DOHH2 (cell line): ENCODE measurements at regions not wholly inside any gene's neighbourhood (a gene's known extent, or its start where the extent isn't known, plus 50 kb on each side); places are given as distances from the start of the nearest gene placed in this dataset.

Experiments used
- H3F3A ChIP-seq: fragments of 200-600 bp; sonication (generic), shearing (Covaris generic); 2 replicates; pipeline ENCODE4 v1.6.0; 2016; ENCODE audit warnings: antibody characterized with exemption, mild to moderate bottlenecking; ENCODE audit not compliant: control insufficient read depth, insufficient read depth
- H3K27ac ChIP-seq: fragments of 200-600 bp; sonication (generic); 2 replicates; pipeline ENCODE4 v1.5.1; 2014; ENCODE audit warnings: low read depth, mild to moderate bottlenecking, low read length, moderate library complexity
- H3K27me3 ChIP-seq: fragments of 200-600 bp; sonication (generic); 2 replicates; pipeline ENCODE4 v1.6.1; 2014; ENCODE audit warnings: mild to moderate bottlenecking, low read length, mixed read lengths; ENCODE audit not compliant: control insufficient read depth
- H3K36me3 ChIP-seq: fragments of 200-600 bp; sonication (generic); 2 replicates; pipeline ENCODE4 v1.6.1; 2014; ENCODE audit warnings: mild to moderate bottlenecking, low read length, moderate library complexity, mixed read lengths; ENCODE audit not compliant: control insufficient read depth
- H3K4me1 ChIP-seq: fragments of 200-600 bp; sonication (generic); 2 replicates; pipeline ENCODE4 v1.6.1; 2014; ENCODE audit warnings: mild to moderate bottlenecking, low read length, mixed read lengths; ENCODE audit not compliant: control insufficient read depth
- H3K4me2 ChIP-seq: fragments of 200-600 bp; sonication (generic); 2 replicates; pipeline ENCODE4 v1.6.0; 2014; ENCODE audit warnings: mild to moderate bottlenecking, low read length, moderate library complexity
- H3K4me3 ChIP-seq: fragments of 200-600 bp; sonication (generic); 2 replicates; pipeline ENCODE4 v1.5.1; 2014; ENCODE audit warnings: mild to moderate bottlenecking, low read length, mixed read lengths
- H3K79me2 ChIP-seq: fragments of 200-600 bp; sonication (generic); 2 replicates; pipeline ENCODE4 v1.6.1; 2014; ENCODE audit warnings: mild to moderate bottlenecking, low read length, mixed read lengths; ENCODE audit not compliant: control insufficient read depth
- H3K9me2 ChIP-seq: fragments of 200-600 bp; sonication (generic); replicated peaks from 2 replicates; pipeline ENCODE4 v1.6.1; 2014; ENCODE audit warnings: mild to moderate bottlenecking, low read length, mixed read lengths; ENCODE audit not compliant: control insufficient read depth
- H3K9me3 ChIP-seq: fragments of 200-600 bp; sonication (generic); 2 replicates; pipeline ENCODE4 v1.6.1; 2014; ENCODE audit warnings: antibody characterized with exemption, low read length, mixed read lengths; ENCODE audit not compliant: control insufficient read depth, insufficient read depth
- H4K20me1 ChIP-seq: fragments of 200-600 bp; sonication (generic); 2 replicates; pipeline ENCODE4 v1.6.0; 2014; ENCODE audit warnings: low read depth, mild to moderate bottlenecking, antibody characterized with exemption, low read length, moderate library complexity; ENCODE audit not compliant: control insufficient read depth, insufficient read depth
- CTCF ChIP-seq: fragments of 200-600 bp; sonication (generic); IDR thresholded peaks from one replicate; pipeline ENCODE4 v1.5.1; 2014; ENCODE audit warnings: antibody characterized with exemption, mild to moderate bottlenecking, low read depth, low read length; ENCODE audit not compliant: poor library complexity, severe bottlenecking
- EZH2phosphoT487 ChIP-seq: fragments of 200-600 bp; sonication (generic); IDR thresholded peaks from 2 replicates; pipeline ENCODE4 v1.6.1; 2017; ENCODE audit warnings: borderline replicate concordance, mild to moderate bottlenecking, antibody characterized with exemption, low read length, moderate library complexity, mixed read lengths

- Histone ChIP-seq H4K20me1 (no peaks in the 10 kb centered on the region), H3K27ac (no peak overlapping the region), H3K4me1 (no peaks in the 10 kb centered on the region), H3K9me3 (no peaks in the 10 kb centered on the region), H3K36me3 (no peaks in the 10 kb centered on the region), H3F3A (no peaks in the 10 kb centered on the region), H3K4me3 (no peak overlapping the region), H3K27me3 (no peaks in the 10 kb centered on the region; the same call in none of the 2 replicates), H3K79me2 (no peaks in the 10 kb centered on the region), H3K4me2 (no peak overlapping the region), H3K9me2 (no peaks in the 10 kb centered on the region)
- TF ChIP-seq EZH2phosphoT487 (no peak), CTCF (no peak)
Measured at GRCh38 chr4:53914313-53915016, 149.9 kb downstream of the CHIC2 start.

GRCh38 chr4:53913771-53914170, 150.6 kb downstream of the CHIC2 start:
- Histone ChIP-seq H3K9me2 (no peaks in the 10 kb centered on the region), H3K4me1 (peaks cover 3% of the 10 kb centered on the region), H3K9me3 (no peaks in the 10 kb centered on the region), H3K36me3 (no peaks in the 10 kb centered on the region), H3K27me3 (peaks cover 3% of the 10 kb centered on the region), H3K27ac (no peak overlapping the region), H4K20me1 (no peaks in the 10 kb centered on the region), H3K4me3 (no peak overlapping the region), H3K4me2 (no peak overlapping the region), H3K79me2 (no peaks in the 10 kb centered on the region), H3F3A (no peaks in the 10 kb centered on the region)
- TF ChIP-seq CTCF: no peak
- TF ChIP-seq EZH2phosphoT487: no peak

GRCh38 chr4:53912766-53913497, 151.5 kb downstream of the CHIC2 start:
- Histone ChIP-seq H3K36me3 (no peaks in the 10 kb centered on the region), H3K27me3 (peaks cover 9% of the 10 kb centered on the region), H3K4me1 (peaks cover 9% of the 10 kb centered on the region), H3K27ac (no peak overlapping the region), H3K9me3 (no peaks in the 10 kb centered on the region), H3K9me2 (no peaks in the 10 kb centered on the region), H3K79me2 (no peaks in the 10 kb centered on the region), H3F3A (no peaks in the 10 kb centered on the region), H3K4me3 (no peak overlapping the region), H3K4me2 (no peak overlapping the region), H4K20me1 (no peaks in the 10 kb centered on the region)
- no peak for TF ChIP-seq EZH2phosphoT487
- TF ChIP-seq CTCF: no peak
